Immature natural killer cell (primary cell): ENCODE measurements at regions not wholly inside any gene's neighbourhood (a gene's known extent, or its start where the extent isn't known, plus 50 kb on each side); places are given as distances from the start of the nearest gene placed in this dataset.

Experiments used
- DNase-seq, 3 donors: peaks; one replicate each; pipeline ENCODE4 v3.0.0; 2022; ENCODE audit warnings: mixed read lengths in 1 of 3
- H3K27ac Mint-ChIP-seq, 6 donors: one replicate each; pipeline ENCODE4 v1.8.0; 2020; ENCODE audit warnings: mixed read lengths in 6 of 6, mild to moderate bottlenecking in 5 of 6, inconsistent platforms in 4 of 6, moderate library complexity in 3 of 6
- H3K27me3 Mint-ChIP-seq, 3 donors: one replicate each; pipeline ENCODE4 v1.8.0; 2020 to 2021; ENCODE audit warnings: low read depth in 3 of 3, mild to moderate bottlenecking in 3 of 3, mixed read lengths in 3 of 3, moderate library complexity in 3 of 3, inconsistent platforms in 1 of 3
- H3K36me3 Mint-ChIP-seq, 3 donors: one replicate each; pipeline ENCODE4 v1.8.0; 2020; ENCODE audit warnings: mixed read lengths in 3 of 3, inconsistent platforms in 2 of 3, mild to moderate bottlenecking in 2 of 3
- H3K4me1 Mint-ChIP-seq, 2 donors: one replicate each; pipeline ENCODE4 v1.8.0; 2020; ENCODE audit warnings: inconsistent platforms in 2 of 2, mild to moderate bottlenecking in 2 of 2, mixed read lengths in 2 of 2, moderate library complexity in 1 of 2
- H3K4me3 Mint-ChIP-seq, 5 donors: one replicate each; pipeline ENCODE4 v1.8.0; 2020; ENCODE audit warnings: mild to moderate bottlenecking in 5 of 5, mixed read lengths in 5 of 5, inconsistent platforms in 3 of 5, moderate library complexity in 3 of 5
- H3K9me3 Mint-ChIP-seq, 6 donors: one replicate each; pipeline ENCODE4 v1.8.0; 2020; ENCODE audit warnings: mild to moderate bottlenecking in 6 of 6, mixed read lengths in 6 of 6, inconsistent platforms in 4 of 6, moderate library complexity in 3 of 6

DNA sequence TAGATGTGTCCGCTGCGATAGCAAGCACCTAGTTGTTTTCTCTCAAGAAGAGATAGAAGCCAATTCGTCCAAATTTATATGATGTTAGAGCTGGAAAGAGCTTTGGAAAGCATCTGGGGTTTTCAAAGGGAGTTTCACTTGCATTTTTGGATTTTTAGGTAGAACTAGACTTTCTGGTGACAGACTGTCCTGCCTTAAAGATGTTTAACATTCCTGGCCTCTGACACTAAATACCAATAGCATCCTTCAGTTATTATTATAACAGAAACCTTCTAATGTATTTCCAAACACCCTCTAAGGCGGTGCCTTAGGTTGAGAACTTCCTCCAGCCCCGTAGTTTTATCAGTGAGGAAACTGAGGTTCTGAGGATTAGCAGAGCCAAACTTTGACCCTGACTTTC, 305.3 kb downstream of the SATB1 start:
- Mint-ChIP-seq H3K9me3 (no peaks in the 10 kb centered on the region), H3K4me1 (no peaks in the 10 kb centered on the region), H3K36me3 (no peaks in the 10 kb centered on the region), H3K4me3 (no peak overlapping the region), H3K27me3 (peaks cover 0 to 5% (median 3%) of the 10 kb centered on the region in 3 donors), H3K27ac (no peak overlapping the region)
- DNase-seq: no peak

- DNase-seq: no peak
- H3K4me3 Mint-ChIP-seq: no peak overlapping the region
- peaks cover 0 to 3% (median 0%) of the 10 kb centered on the region in 3 donors for H3K27me3 Mint-ChIP-seq
- peaks cover 7 to 13% of the 10 kb centered on the region in 2 donors for H3K4me1 Mint-ChIP-seq
- H3K27ac Mint-ChIP-seq: no peak overlapping the region
- no peaks in the 10 kb centered on the region for H3K36me3 Mint-ChIP-seq
- no peaks in the 10 kb centered on the region for H3K9me3 Mint-ChIP-seq
Observed at GRCh38 chr3:18114894-18115293, 310.2 kb downstream of the SATB1 start.

- H3K36me3 Mint-ChIP-seq: no peaks in the 10 kb centered on the region
- no peak overlapping the region for H3K4me3 Mint-ChIP-seq
- peak overlapping the region in 1 of 6 donors; percentile 5 for H3K27ac Mint-ChIP-seq
- peaks cover 7 to 13% of the 10 kb centered on the region in 2 donors for H3K4me1 Mint-ChIP-seq
- DNase-seq: no peak
- peaks cover 0 to 3% (median 2%) of the 10 kb centered on the region in 3 donors for H3K27me3 Mint-ChIP-seq
- H3K9me3 Mint-ChIP-seq: no peaks in the 10 kb centered on the region
Observed at GRCh38 chr3:18113417-18113816, 311.7 kb downstream of the SATB1 start.

GRCh38 chr3:18112674-18113375, 312.3 kb downstream of the SATB1 start:
- Mint-ChIP-seq H3K27ac (peak overlapping the region in 1 of 6 donors; percentile 79), H3K9me3 (no peaks in the 10 kb centered on the region), H3K4me3 (no peak overlapping the region), H3K36me3 (no peaks in the 10 kb centered on the region), H3K4me1 (peaks cover 7 to 13% of the 10 kb centered on the region in 2 donors), H3K27me3 (peaks cover 0 to 3% (median 2%) of the 10 kb centered on the region in 3 donors)
- DNase-seq: no peak

DNA sequence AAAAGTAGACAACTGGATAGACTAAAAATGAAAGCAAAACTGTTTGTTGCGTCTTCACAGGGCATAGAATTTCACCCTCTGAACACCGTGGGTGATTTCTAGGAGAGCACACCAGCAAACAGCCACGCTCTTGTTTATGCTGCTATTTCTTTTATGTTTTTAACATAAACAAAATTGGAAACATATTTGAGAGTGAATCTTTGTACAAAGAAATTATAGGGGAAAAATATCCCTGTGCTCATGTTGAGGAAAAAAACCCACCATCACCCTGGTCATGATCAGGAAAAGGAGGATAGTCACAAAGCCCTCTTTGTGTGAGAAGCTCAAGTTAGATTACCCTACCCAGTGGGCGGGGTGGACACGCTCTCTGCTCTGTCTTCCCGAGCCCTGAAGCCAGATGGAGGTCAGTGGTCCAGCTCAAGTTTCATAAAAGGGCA, 313.3 kb downstream of the SATB1 start:
- H3K27me3 Mint-ChIP-seq: peaks cover 0 to 2% (median 2%) of the 10 kb centered on the region in 3 donors
- no peaks in the 10 kb centered on the region for H3K9me3 Mint-ChIP-seq
- H3K27ac Mint-ChIP-seq: peak overlapping the region; percentile 55 to 87 (median 80)
- DNase-seq: peak in 2 of 3 donors; percentile 10 to 14
- peaks cover 7 to 13% of the 10 kb centered on the region in 2 donors for H3K4me1 Mint-ChIP-seq
- H3K36me3 Mint-ChIP-seq: no peaks in the 10 kb centered on the region
- peak overlapping the region; percentile 76 to 87 (median 81) for H3K4me3 Mint-ChIP-seq

DNA sequence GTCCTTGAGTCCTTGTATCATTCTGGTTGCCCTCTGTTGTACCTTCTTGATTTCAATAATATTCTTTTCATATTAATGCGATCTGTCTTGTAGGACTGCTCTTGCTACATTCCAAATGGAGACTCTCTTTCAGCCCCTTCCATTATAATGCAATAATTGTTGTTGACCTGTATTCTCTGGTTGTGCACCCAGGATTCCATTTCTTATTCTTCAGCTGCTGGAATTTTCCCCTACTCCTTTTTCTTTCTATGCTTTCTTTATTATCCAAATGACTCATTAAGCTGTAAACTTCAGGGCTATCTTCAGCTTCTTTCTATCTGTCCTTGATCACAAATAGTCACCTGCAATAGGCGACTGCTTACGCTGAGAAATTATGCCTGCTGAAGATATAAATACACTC, 321.5 kb downstream of the SATB1 start:
- Mint-ChIP-seq H3K4me1 (no peaks in the 10 kb centered on the region), H3K36me3 (no peaks in the 10 kb centered on the region)
- no peak for DNase-seq

DNA sequence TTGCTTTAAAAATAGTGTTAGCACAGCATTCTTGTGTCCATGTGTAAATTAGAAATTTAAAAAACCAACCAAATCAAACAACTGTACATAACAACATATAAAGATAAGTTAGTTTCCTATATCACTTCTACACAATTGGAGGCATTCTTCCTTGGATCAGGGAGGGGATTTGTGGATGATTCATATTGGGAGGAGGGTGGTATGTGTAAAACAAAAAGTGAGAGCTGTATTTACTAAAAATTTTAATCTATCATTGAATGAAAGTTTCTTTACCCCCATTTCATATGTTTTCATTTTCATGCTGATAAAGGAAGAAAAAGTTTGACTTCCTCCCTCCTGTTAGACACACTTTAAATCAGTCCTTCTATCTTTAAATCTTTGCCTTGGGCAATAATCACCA, 325.0 kb downstream of the SATB1 start:
- no peak for DNase-seq
- H3K4me1 Mint-ChIP-seq: no peaks in the 10 kb centered on the region
- no peak overlapping the region for H3K4me3 Mint-ChIP-seq
- H3K27ac Mint-ChIP-seq: no peak overlapping the region
- H3K36me3 Mint-ChIP-seq: no peaks in the 10 kb centered on the region
- peaks cover 0 to 8% (median 1%) of the 10 kb centered on the region in 3 donors for H3K27me3 Mint-ChIP-seq
- peaks cover 0 to 8% (median under 1%) of the 10 kb centered on the region in 6 donors for H3K9me3 Mint-ChIP-seq

More for the DNA sequence above, 321.5 kb downstream of the SATB1 start:
- Mint-ChIP-seq H3K27me3 (peaks cover 1 to 3% (median 2%) of the 10 kb centered on the region in 3 donors), H3K27ac (no peak overlapping the region), H3K9me3 (no peaks in the 10 kb centered on the region), H3K4me3 (no peak overlapping the region)

DNA sequence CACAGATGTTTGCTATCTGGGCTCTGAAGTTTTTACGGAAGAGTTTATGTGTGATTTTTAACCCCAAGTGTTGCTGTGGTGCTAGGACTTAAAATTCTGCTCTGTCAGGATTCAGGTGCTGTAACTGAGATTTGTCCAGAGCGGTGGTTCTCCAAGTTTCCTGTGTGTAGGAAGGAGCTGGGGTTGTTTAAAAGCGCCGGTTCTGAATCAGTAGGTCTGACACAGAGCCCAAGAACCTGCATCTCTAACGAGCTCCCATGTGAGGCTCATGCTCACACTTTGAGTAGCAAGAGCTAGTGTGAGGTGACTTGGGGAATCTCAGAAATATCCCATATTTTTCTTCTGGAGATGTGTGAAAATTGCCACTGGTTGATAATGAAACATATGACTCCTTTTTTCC, 325.5 kb downstream of the SATB1 start:
- Mint-ChIP-seq H3K27ac (no peak overlapping the region), H3K36me3 (no peaks in the 10 kb centered on the region), H3K9me3 (peaks cover 0 to 8% (median under 1%) of the 10 kb centered on the region in 6 donors), H3K27me3 (peaks cover 0 to 8% (median 1%) of the 10 kb centered on the region in 3 donors), H3K4me3 (no peak overlapping the region), H3K4me1 (no peaks in the 10 kb centered on the region)
- DNase-seq: no peak

DNA sequence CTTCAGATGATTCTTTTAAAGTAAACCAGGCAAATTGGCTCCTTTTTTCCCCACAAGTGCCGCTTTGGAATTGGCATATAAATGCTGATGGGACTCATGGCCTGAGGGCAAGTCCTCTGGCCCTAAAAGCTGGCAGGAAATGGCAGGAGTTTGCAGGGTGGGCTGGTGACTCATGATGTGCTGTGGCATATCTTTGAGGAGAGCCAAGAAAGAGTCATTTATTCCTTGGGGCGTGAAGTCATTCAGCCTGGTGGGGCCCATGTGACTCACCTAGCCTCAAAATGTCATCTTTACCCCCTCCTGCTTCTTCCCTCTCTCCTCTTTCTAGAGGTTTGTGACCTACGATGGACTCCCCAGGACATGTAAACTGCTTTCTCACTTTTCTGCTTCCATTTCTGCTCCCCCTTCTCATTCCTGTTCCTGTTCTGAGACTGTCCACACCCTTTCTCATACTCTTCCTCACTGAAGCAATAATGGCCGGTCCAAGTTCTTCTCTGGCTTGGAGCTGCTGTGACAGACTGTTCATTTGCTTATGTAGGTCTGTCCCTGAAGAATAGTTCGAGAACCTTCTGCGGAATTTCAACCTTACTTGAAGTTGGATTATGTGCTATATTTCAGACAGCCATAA, 326.1 kb downstream of the SATB1 start:
- DNase-seq: no peak
- Mint-ChIP-seq H3K9me3 (peaks cover 0 to 8% (median under 1%) of the 10 kb centered on the region in 6 donors), H3K27ac (no peak overlapping the region), H3K4me1 (no peaks in the 10 kb centered on the region), H3K36me3 (no peaks in the 10 kb centered on the region), H3K27me3 (peaks cover 0 to 8% (median 1%) of the 10 kb centered on the region in 3 donors), H3K4me3 (no peak overlapping the region)

DNA sequence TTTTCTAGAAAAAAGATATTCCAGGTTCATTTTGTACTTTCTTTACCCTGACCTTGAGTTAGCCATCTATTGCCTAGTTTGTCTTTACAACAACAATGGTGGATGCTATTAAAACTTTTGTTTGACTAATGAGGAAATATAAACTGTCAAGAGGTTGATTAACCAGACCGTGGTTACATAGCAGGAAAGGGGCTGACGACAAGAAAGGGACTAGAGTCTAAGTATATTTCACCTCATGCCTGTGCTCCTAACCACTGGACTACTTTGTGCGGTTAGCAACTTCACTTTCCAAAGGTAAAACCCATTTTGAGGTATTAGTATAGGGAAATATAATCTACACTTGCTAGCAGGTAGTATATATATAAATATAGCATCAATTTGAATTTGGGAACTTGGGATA, 327.1 kb downstream of the SATB1 start:
- H3K4me1 Mint-ChIP-seq: no peaks in the 10 kb centered on the region
- no peaks in the 10 kb centered on the region for H3K36me3 Mint-ChIP-seq
- no peak for DNase-seq
- H3K27ac Mint-ChIP-seq: no peak overlapping the region
- H3K9me3 Mint-ChIP-seq: peaks cover 0 to 8% (median under 1%) of the 10 kb centered on the region in 6 donors
- peaks cover 1 to 8% (median 3%) of the 10 kb centered on the region in 3 donors for H3K27me3 Mint-ChIP-seq
- no peak overlapping the region for H3K4me3 Mint-ChIP-seq

GRCh38 chr3:18097473-18097872, 327.7 kb downstream of the SATB1 start:
- Mint-ChIP-seq H3K36me3 (no peaks in the 10 kb centered on the region), H3K9me3 (peaks cover 0 to 8% (median under 1%) of the 10 kb centered on the region in 6 donors), H3K27ac (no peak overlapping the region), H3K4me1 (no peaks in the 10 kb centered on the region), H3K4me3 (no peak overlapping the region), H3K27me3 (peaks cover 1 to 8% (median 3%) of the 10 kb centered on the region in 3 donors)
- no peak for DNase-seq

GRCh38 chr3:18092726-18093125, 332.4 kb downstream of the SATB1 start:
- Mint-ChIP-seq H3K36me3 (no peaks in the 10 kb centered on the region), H3K4me1 (peaks cover 7 to 14% of the 10 kb centered on the region in 2 donors), H3K9me3 (peaks cover 0 to 5% (median 1%) of the 10 kb centered on the region in 6 donors), H3K4me3 (no peak overlapping the region), H3K27me3 (peaks cover 1 to 5% (median 3%) of the 10 kb centered on the region in 3 donors), H3K27ac (no peak overlapping the region)
- no peak for DNase-seq

DNA sequence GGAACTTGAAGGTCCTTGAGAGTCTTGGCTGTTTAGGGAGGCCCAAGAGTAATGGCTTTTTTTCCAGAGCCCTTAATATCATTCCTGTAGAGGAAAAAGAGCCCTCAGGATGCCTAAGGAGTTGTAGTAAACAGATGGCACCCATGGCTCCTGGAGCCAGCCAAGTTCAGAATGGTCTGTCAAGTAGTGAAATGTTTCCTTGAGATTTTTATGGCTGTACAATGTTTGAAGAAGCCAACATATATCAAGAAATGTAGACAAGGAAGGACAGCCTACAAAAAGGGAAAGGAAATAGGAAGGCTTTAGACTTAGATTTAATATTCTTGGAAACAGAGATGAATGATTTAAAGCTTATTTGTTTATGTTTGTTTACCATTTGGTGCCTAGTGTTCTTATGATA, 334.8 kb downstream of the SATB1 start:
- peaks cover 0 to 2% (median 0%) of the 10 kb centered on the region in 6 donors for H3K9me3 Mint-ChIP-seq
- no peak for DNase-seq
- no peak overlapping the region for H3K4me3 Mint-ChIP-seq
- no peaks in the 10 kb centered on the region for H3K36me3 Mint-ChIP-seq
- peaks cover under 1 to 5% (median 3%) of the 10 kb centered on the region in 3 donors for H3K27me3 Mint-ChIP-seq
- no peak overlapping the region for H3K27ac Mint-ChIP-seq
- peaks cover 8 to 17% of the 10 kb centered on the region in 2 donors for H3K4me1 Mint-ChIP-seq

- Mint-ChIP-seq H3K36me3 (no peaks in the 10 kb centered on the region), H3K27ac (peak overlapping the region in 1 of 6 donors; percentile 31), H3K9me3 (peaks cover 0 to 3% (median 0%) of the 10 kb centered on the region in 6 donors), H3K4me1 (peaks cover 8 to 17% of the 10 kb centered on the region in 2 donors), H3K27me3 (peaks cover 2 to 7% (median 4%) of the 10 kb centered on the region in 3 donors), H3K4me3 (peak overlapping the region in 1 of 5 donors; percentile 30)
- DNase-seq: peak in 2 of 3 donors; percentile 1 to 4
Observed at GRCh38 chr3:18087988-18088387, 337.2 kb downstream of the SATB1 start.
